HepG2 (cell line): ENCODE measurements at regions not wholly inside any gene's neighbourhood (a gene's known extent, or its start where the extent isn't known, plus 50 kb on each side); places are given as distances from the start of the nearest gene placed in this dataset.

ENCODE experiments used
- ATAC-seq: fragments of 200-7000 bp; cut with Tn5 transposase; 3 replicates; pipeline ENCODE4 v1.9.1; 2020; ENCODE audit warnings: mild to moderate bottlenecking, moderate library complexity
- BruUV-seq: library from RNA; stranded (reverse); fragments of 400-500 nt; replicated peaks from 2 replicates; lab custom pipeline; 2021; lab: Mats Ljungman, UMichigan
- CTCF ChIA-PET: fragments of 300-600 bp; formaldehyde crosslinking; extraction: SDS; loops from one replicate; lab custom pipeline; 2021; ENCODE audit warnings: low total read pairs, inconsistent platforms, low intra/inter-chr PET ratio; lab: Yijun Ruan, JAX
- POLR2A ChIA-PET: fragments of 350-600 bp; sonication (Branson Sonifier 250); formaldehyde crosslinking; loops from one replicate; lab custom pipeline; 2020; ENCODE audit warnings: antibody characterized with exemption, inconsistent platforms; lab: Yijun Ruan, JAX
- DNase-seq: peaks from one replicate; pipeline ENCODE4 v3.0.0-alpha.2; 2015; ENCODE audit warnings: low spot score
- FAIRE-seq: peaks from 3 replicates; lab custom pipeline; 2011; peaks lifted over from hg19 to GRCh38; lab: Jason Lieb, UNC
- H2AFZ ChIP-seq: one replicate; pipeline ENCODE4 v1.6.1; 2011; ENCODE audit warnings: low read length, inconsistent platforms
- H3K27ac ChIP-seq: fragments of 300-600 bp; 3 replicates; pipeline ENCODE4 v1.8.0; 2011; ENCODE audit warnings: mixed run types, mild to moderate bottlenecking, mixed read lengths, low read length, inconsistent platforms; ENCODE audit not compliant: insufficient read depth; ENCODE audit errors: extremely low read length
- H3K27me3 ChIP-seq, 2 experiments: fragments of 200-600 bp in 1 of 2; 2 replicates in 1 of 2; 3 replicates in 1 of 2; pipeline versions ENCODE4 v1.6.0 to v1.8.0; 2011; ENCODE audit warnings: low read length in 2 of 2, mild to moderate bottlenecking in 2 of 2, moderate library complexity in 2 of 2, inconsistent platforms in 1 of 2; ENCODE audit not compliant: insufficient read depth in 2 of 2, control insufficient read depth in 1 of 2
- H3K36me3 ChIP-seq, 2 experiments: fragments of 200-600 bp in 1 of 2; replicated peaks in 1 of 2; 2 replicates in 1 of 2; 3 replicates in 1 of 2; pipeline versions ENCODE4 v1.5.1 to v1.8.0; 2011; ENCODE audit warnings: low read length in 2 of 2, inconsistent platforms in 1 of 2; ENCODE audit not compliant: insufficient read depth in 2 of 2, control insufficient read depth in 1 of 2
- H3K4me1 ChIP-seq: 2 replicates; pipeline ENCODE4 v1.5.1; 2012; ENCODE audit warnings: low read length, inconsistent platforms; ENCODE audit not compliant: insufficient read depth
- H3K4me2 ChIP-seq: 2 replicates; pipeline ENCODE4 v1.6.0; 2011; ENCODE audit warnings: low read depth, low read length, inconsistent platforms
- H3K4me3 ChIP-seq, 3 experiments: fragments of 200-600 bp in 1 of 3; sonication (generic), shearing (Covaris generic) in 1 of 3; replicated peaks in 1 of 3; 2 replicates each; pipeline ENCODE4 v1.5.1; 2011 to 2016; ENCODE audit warnings: low read length in 3 of 3, inconsistent platforms in 2 of 3, low read depth in 2 of 3, mild to moderate bottlenecking in 2 of 3, control low read depth in 1 of 3, mixed read lengths in 1 of 3; ENCODE audit not compliant: insufficient read depth in 1 of 3
- H3K79me2 ChIP-seq: one replicate; pipeline ENCODE4 v1.6.1; 2011; ENCODE audit warnings: low read length, inconsistent platforms; ENCODE audit not compliant: insufficient read depth
- H3K9ac ChIP-seq: 2 replicates; pipeline ENCODE4 v1.6.0; 2011; ENCODE audit warnings: mild to moderate bottlenecking, low read depth, low read length, inconsistent platforms; ENCODE audit not compliant: insufficient read depth
- H3K9me3 ChIP-seq: 2 replicates; pipeline ENCODE4 v1.5.1; 2012; ENCODE audit warnings: mild to moderate bottlenecking, low read length
- H4K20me1 ChIP-seq: 2 replicates; pipeline ENCODE4 v1.6.0; 2011; ENCODE audit warnings: inconsistent platforms, mild to moderate bottlenecking, low read length, moderate library complexity; ENCODE audit not compliant: insufficient read depth
- AKNA ChIP-seq: sonication (generic); formaldehyde crosslinking; IDR thresholded peaks from 2 replicates; pipeline ENCODE4 v1.4.0; 2020; ENCODE audit warnings: missing genetic modification reagents, borderline replicate concordance
- ARNT2 ChIP-seq: sonication (generic); formaldehyde crosslinking; IDR thresholded peaks from 2 replicates; pipeline ENCODE4 v1.8.0; 2022; ENCODE audit warnings: mild to moderate bottlenecking, low read depth, missing genetic modification reagents, moderate library complexity
- CEBPZ ChIP-seq: IDR thresholded peaks from 2 replicates; pipeline ENCODE4 v1.6.1; 2012; ENCODE audit warnings: low read length, improper control_type of control experiment
- DPF2 ChIP-seq: sonication (generic); formaldehyde crosslinking; IDR thresholded peaks from 2 replicates; pipeline ENCODE4 v1.4.0; 2020; ENCODE audit warnings: mild to moderate bottlenecking, low read depth, missing genetic modification reagents, borderline replicate concordance
- IRX3 ChIP-seq: sonication (generic); formaldehyde crosslinking; IDR thresholded peaks from 2 replicates; pipeline ENCODE4 v1.8.1; 2023; ENCODE audit warnings: mild to moderate bottlenecking, low read depth, missing genetic modification reagents, borderline replicate concordance
- MAF1 ChIP-seq: sonication (generic); formaldehyde crosslinking; IDR thresholded peaks from 2 replicates; pipeline ENCODE4 v1.5.0; 2020; ENCODE audit warnings: missing genetic modification reagents, borderline replicate concordance
- MAZ ChIP-seq, 2 experiments: sonication (generic) in 1 of 2; formaldehyde crosslinking in 1 of 2; IDR thresholded peaks; 2 replicates each; pipeline versions ENCODE4 v1.5.0 to v1.6.1; 2012 to 2020; ENCODE audit warnings: low read depth in 2 of 2, mild to moderate bottlenecking in 2 of 2, borderline replicate concordance in 1 of 2, improper control_type of control experiment in 1 of 2, low read length in 1 of 2, missing genetic modification reagents in 1 of 2, moderate library complexity in 1 of 2
- PHF5A ChIP-seq: IDR thresholded peaks from one replicate; pipeline ENCODE4 v1.6.1; 2018; ENCODE audit warnings: low read depth, missing genetic modification reagents; ENCODE audit not compliant: unreplicated experiment
- PLRG1 ChIP-seq: fragments of 450-650 bp; conservative IDR thresholded peaks from 2 replicates; pipeline ENCODE4 v1.6.1; 2016
- PRPF4 ChIP-seq: fragments of 200-400 bp; formaldehyde crosslinking; IDR thresholded peaks from 2 replicates; pipeline ENCODE4 v1.6.1; 2016; ENCODE audit warnings: low read length, low read depth; ENCODE audit not compliant: poor library complexity, severe bottlenecking
- RBAK ChIP-seq: sonication (generic); formaldehyde crosslinking; IDR thresholded peaks from 2 replicates; pipeline ENCODE4 v1.5.1; 2020; ENCODE audit warnings: mild to moderate bottlenecking, missing genetic modification reagents
- REXO4 ChIP-seq: sonication (generic); formaldehyde crosslinking; IDR thresholded peaks from 2 replicates; pipeline ENCODE4 v1.8.0; 2022; ENCODE audit warnings: missing genetic modification reagents, mild to moderate bottlenecking, borderline replicate concordance
- SIX4 ChIP-seq: sonication (generic); formaldehyde crosslinking; IDR thresholded peaks from 2 replicates; pipeline ENCODE4 v1.4.0; 2020; ENCODE audit warnings: missing genetic modification reagents
- ZNF484 ChIP-seq: sonication (generic); formaldehyde crosslinking; IDR thresholded peaks from 2 replicates; pipeline ENCODE4 v1.5.1; 2020; ENCODE audit warnings: mild to moderate bottlenecking, low read depth, missing genetic modification reagents, borderline replicate concordance
- WGBS: methylation state at CpG from one replicate; pipeline ENCODE4 v1.1.6; 2017; ENCODE audit warnings: low lambda C conversion rate; 5-methylcytosine and 5-hydroxymethylcytosine counted together
- in situ Hi-C: cut with HindIII; loops from 2 replicates; pipeline ENCODE4 v1.10.0; 2017; ENCODE audit warnings: low pct_unique_long_range_greater_than_20kb; ENCODE audit not compliant: extremely low pct_ligation_motif_present
- intact Hi-C: fragments of 100-400 bp; cut with micrococcal nuclease; formaldehyde crosslinking; loops from one replicate; pipeline ENCODE4 v1.10.0; 2022; ENCODE audit not compliant: unreplicated experiment

GRCh38 chr7:13593854-13594253 is 395.6 kb downstream of the ETV1 start:
- Histone ChIP-seq H3K4me3 (no peak overlapping the region), H2AFZ (no peak overlapping the region), H3K36me3 (no peaks in the 10 kb centered on the region), H3K9ac (no peak overlapping the region), H3K9me3 (peaks cover 79% of the 10 kb centered on the region), H3K27ac (no peak overlapping the region), H3K79me2 (no peaks in the 10 kb centered on the region), H3K4me2 (no peak overlapping the region), H3K27me3 (no peaks in the 10 kb centered on the region), H3K4me1 (no peaks in the 10 kb centered on the region), H4K20me1 (no peaks in the 10 kb centered on the region)
- 26% methylated on average over 2 of the region's 2 CpGs for WGBS
- intact Hi-C loops (no loop called here), in situ Hi-C loops (no loop called here)
- FAIRE-seq (no peak), ATAC-seq (no peak), DNase-seq (no peak)
- ChIA-PET CTCF (no interaction called here), POLR2A (no interaction called here)
- TF ChIP-seq MAF1 (CRISPR knock-in tag), result no peak
- no peak for TF ChIP-seq MAZ (IDR thresholded peaks at IDR 0.05; ENCODE audit: borderline replicate concordance, low read depth, low read length)
- no peak for TF ChIP-seq MAZ (CRISPR knock-in tag; IDR thresholded peaks at IDR 0.05; ENCODE audit: low read depth)
- TF ChIP-seq PHF5A, result no peak
- TF ChIP-seq SIX4 (CRISPR knock-in tag), result no peak
- TF ChIP-seq CEBPZ, result no peak
- no peak for TF ChIP-seq REXO4
- TF ChIP-seq ZNF484 (CRISPR knock-in tag), result no peak
- TF ChIP-seq AKNA, result no peak
- no peak for TF ChIP-seq PLRG1
- TF ChIP-seq RBAK (CRISPR knock-in tag), result no peak
- no peak for TF ChIP-seq ARNT2 (CRISPR knock-in tag)
- no peak for TF ChIP-seq DPF2 (CRISPR knock-in tag)
- no peak for TF ChIP-seq PRPF4
- TF ChIP-seq IRX3 (CRISPR knock-in tag), result no peak
- no TSS peak for BruUV-seq
